Spinal cord (tissue), 9 donors: ENCODE measurements at regions not wholly inside any gene's neighbourhood (a gene's known extent, or its start where the extent isn't known, plus 50 kb on each side); places are given as distances from the start of the nearest gene placed in this dataset.

ENCODE experiments used
- DNase-seq, 6 donors: peaks; one replicate each; pipeline versions ENCODE4 v3.0.0 to v3.0.0-alpha.2; 2013 to 2015; ENCODE audit warnings: low spot score in 6 of 6, low read depth in 4 of 6
- H3K27ac ChIP-seq: one replicate; pipeline ENCODE4 v1.5.1; 2013; ENCODE audit warnings: low read depth, low read length, control low read depth
- H3K27me3 ChIP-seq: one replicate; pipeline ENCODE4 v1.6.1; 2013; ENCODE audit warnings: low read length; ENCODE audit not compliant: control insufficient read depth, insufficient read depth
- H3K36me3 ChIP-seq: one replicate; pipeline ENCODE4 v1.6.1; 2013; ENCODE audit warnings: low read length; ENCODE audit not compliant: control insufficient read depth, insufficient read depth
- H3K4me1 ChIP-seq: one replicate; pipeline ENCODE4 v1.6.1; 2013; ENCODE audit warnings: low read length; ENCODE audit not compliant: control insufficient read depth, insufficient read depth
- H3K4me3 ChIP-seq: one replicate; pipeline ENCODE4 v1.5.1; 2013; ENCODE audit warnings: low read depth, low read length, control low read depth
- H3K9me3 ChIP-seq: one replicate; pipeline ENCODE4 v1.6.1; 2013; ENCODE audit warnings: low read length; ENCODE audit not compliant: control insufficient read depth, insufficient read depth
- WGBS: methylation state at CpG from one replicate; pipeline ENCODE4 v1.1.5; 2013; ENCODE audit warnings: missing lambda C conversion rate; ENCODE audit not compliant: insufficient coverage; 5-methylcytosine and 5-hydroxymethylcytosine counted together
- donor health status: healthy.

GRCh38 chr20:50340541-50340940 is 149.9 kb downstream of the CEBPB start:
- Histone ChIP-seq H3K36me3 (no peaks in the 10 kb centered on the region), H3K4me1 (peaks cover 58% of the 10 kb centered on the region), H3K4me3 (no peak overlapping the region), H3K27me3 (no peaks in the 10 kb centered on the region), H3K27ac (no peak overlapping the region), H3K9me3 (no peaks in the 10 kb centered on the region)
- DNase-seq = no peak
- WGBS = 72% methylated on average over 7 of the region's 7 CpGs

- no peak for DNase-seq
- 100% methylated on average over 8 of the region's 9 CpGs for WGBS
- no peak overlapping the region for H3K27ac ChIP-seq
- no peak overlapping the region for H3K4me3 ChIP-seq
- no peaks in the 10 kb centered on the region for H3K36me3 ChIP-seq
- H3K27me3 ChIP-seq = no peaks in the 10 kb centered on the region
- peaks cover 63% of the 10 kb centered on the region for H3K4me1 ChIP-seq
- no peaks in the 10 kb centered on the region for H3K9me3 ChIP-seq
Observed at GRCh38 chr20:50341050-50341449, 150.4 kb downstream of the CEBPB start.

- no peak for DNase-seq
- peaks cover 73% of the 10 kb centered on the region for H3K4me1 ChIP-seq
- no peaks in the 10 kb centered on the region for H3K27me3 ChIP-seq
- H3K9me3 ChIP-seq = no peaks in the 10 kb centered on the region
- no peaks in the 10 kb centered on the region for H3K36me3 ChIP-seq
- 89% methylated on average over 7 of the region's 12 CpGs for WGBS
- H3K27ac ChIP-seq = no peak overlapping the region
- H3K4me3 ChIP-seq = no peak overlapping the region
Observed at GRCh38 chr20:50341880-50342637, 151.4 kb downstream of the CEBPB start.

- whole genome bisulfite sequencing = 89% methylated on average over 4 of the region's 5 CpGs
- Histone ChIP-seq H3K4me1 (peaks cover 76% of the 10 kb centered on the region), H3K27me3 (no peaks in the 10 kb centered on the region), H3K36me3 (no peaks in the 10 kb centered on the region), H3K9me3 (no peaks in the 10 kb centered on the region), H3K27ac (no peak overlapping the region), H3K4me3 (no peak overlapping the region)
- DNase-seq = no peak
Observed at GRCh38 chr20:50342638-50343102, 152.0 kb downstream of the CEBPB start.

- Histone ChIP-seq H3K27me3 (no peaks in the 10 kb centered on the region), H3K4me1 (peaks cover 74% of the 10 kb centered on the region), H3K27ac (no peak overlapping the region), H3K4me3 (no peak overlapping the region), H3K36me3 (no peaks in the 10 kb centered on the region), H3K9me3 (no peaks in the 10 kb centered on the region)
- DNase-seq = no peak
- 91% methylated on average over 9 of the region's 10 CpGs for WGBS
Observed at GRCh38 chr20:50343125-50343489, 152.5 kb downstream of the CEBPB start.

- Histone ChIP-seq H3K36me3 (no peaks in the 10 kb centered on the region), H3K27ac (no peak overlapping the region), H3K27me3 (no peaks in the 10 kb centered on the region), H3K4me3 (no peak overlapping the region), H3K9me3 (no peaks in the 10 kb centered on the region), H3K4me1 (peaks cover 70% of the 10 kb centered on the region)
- peak in 1 of 6 donors; percentile 22 for DNase-seq
- 49% methylated on average over 25 of the region's 25 CpGs for WGBS
Observed at GRCh38 chr20:50343490-50344179, 153.0 kb downstream of the CEBPB start.

- H3K27ac ChIP-seq = no peak overlapping the region
- 91% methylated on average over 8 of the region's 11 CpGs for WGBS
- H3K9me3 ChIP-seq = no peaks in the 10 kb centered on the region
- DNase-seq = no peak
- peaks cover 62% of the 10 kb centered on the region for H3K4me1 ChIP-seq
- no peak overlapping the region for H3K4me3 ChIP-seq
- H3K36me3 ChIP-seq = no peaks in the 10 kb centered on the region
- H3K27me3 ChIP-seq = no peaks in the 10 kb centered on the region
Observed at GRCh38 chr20:50344232-50345071, 153.8 kb downstream of the CEBPB start.

- no peak for DNase-seq
- Histone ChIP-seq H3K4me3 (no peak overlapping the region), H3K4me1 (peaks cover 48% of the 10 kb centered on the region), H3K27me3 (no peaks in the 10 kb centered on the region), H3K27ac (no peak overlapping the region), H3K36me3 (no peaks in the 10 kb centered on the region), H3K9me3 (no peaks in the 10 kb centered on the region)
- 73% methylated on average over 5 of the region's 6 CpGs for WGBS
Observed at GRCh38 chr20:50345712-50346373, 155.2 kb downstream of the CEBPB start.
